ENCODE measurements at regions not wholly inside any gene's neighbourhood (a gene's known extent, or its start where the extent isn't known, plus 50 kb on each side); places are given as distances from the start of the nearest gene placed in this dataset.

DNA sequence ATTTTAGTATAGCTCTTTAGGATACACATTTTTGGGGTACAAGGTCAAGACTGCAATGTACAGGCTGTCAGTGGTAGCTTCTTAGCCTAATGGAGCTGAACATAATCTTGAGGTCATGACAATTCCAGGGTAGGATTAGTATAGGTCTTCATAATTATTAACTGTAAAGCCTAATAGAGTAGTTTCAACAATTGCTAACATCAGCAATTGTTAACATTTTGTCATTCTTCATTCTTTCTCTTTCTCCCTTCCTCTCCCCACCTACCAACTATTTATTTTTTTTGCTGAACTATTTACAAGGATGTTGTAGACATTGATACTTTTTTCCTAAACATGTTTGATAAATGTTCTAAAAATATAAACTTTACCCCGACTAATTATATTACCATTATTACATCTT lies 461.3 kb upstream of the DCC start:
- H3K27me3 ChIP-seq (ENCODE audit: control insufficient read depth, low read length): no peaks in the 10 kb centered on the region
- no peaks in the 10 kb centered on the region for H4K20me1 ChIP-seq (ENCODE audit: control insufficient read depth, insufficient read depth, low read depth, low read length)
- no peaks in the 10 kb centered on the region for H3K79me2 ChIP-seq (ENCODE audit: control insufficient read depth, low read length)
- TF ChIP-seq, protein P1, sequence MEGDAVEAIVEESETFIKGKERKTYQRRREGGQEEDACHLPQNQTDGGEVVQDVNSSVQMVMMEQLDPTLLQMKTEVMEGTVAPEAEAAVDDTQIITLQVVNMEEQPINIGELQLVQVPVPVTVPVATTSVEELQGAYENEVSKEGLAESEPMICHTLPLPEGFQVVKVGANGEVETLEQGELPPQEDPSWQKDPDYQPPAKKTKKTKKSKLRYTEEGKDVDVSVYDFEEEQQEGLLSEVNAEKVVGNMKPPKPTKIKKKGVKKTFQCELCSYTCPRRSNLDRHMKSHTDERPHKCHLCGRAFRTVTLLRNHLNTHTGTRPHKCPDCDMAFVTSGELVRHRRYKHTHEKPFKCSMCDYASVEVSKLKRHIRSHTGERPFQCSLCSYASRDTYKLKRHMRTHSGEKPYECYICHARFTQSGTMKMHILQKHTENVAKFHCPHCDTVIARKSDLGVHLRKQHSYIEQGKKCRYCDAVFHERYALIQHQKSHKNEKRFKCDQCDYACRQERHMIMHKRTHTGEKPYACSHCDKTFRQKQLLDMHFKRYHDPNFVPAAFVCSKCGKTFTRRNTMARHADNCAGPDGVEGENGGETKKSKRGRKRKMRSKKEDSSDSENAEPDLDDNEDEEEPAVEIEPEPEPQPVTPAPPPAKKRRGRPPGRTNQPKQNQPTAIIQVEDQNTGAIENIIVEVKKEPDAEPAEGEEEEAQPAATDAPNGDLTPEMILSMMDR (IDR thresholded peaks at IDR 0.05; ENCODE audit: low read depth, low read length, poor library complexity, severe bottlenecking): no peak
- TF ChIP-seq EZH2phosphoT487 (IDR thresholded peaks at IDR 0.05; ENCODE audit: borderline replicate concordance, low read length): no peak
- H3K9me3 ChIP-seq (ENCODE audit: control insufficient read depth, insufficient read depth, low read length): no peaks in the 10 kb centered on the region; the same call in 1 of the 2 replicates
- H3K36me3 ChIP-seq (ENCODE audit: control insufficient read depth, low read length): no peaks in the 10 kb centered on the region
- no peak overlapping the region for H3K4me3 ChIP-seq (ENCODE audit: low read length)
- H3K27ac ChIP-seq (ENCODE audit: low read depth, low read length): no peak overlapping the region
- no peaks in the 10 kb centered on the region for H3K4me1 ChIP-seq (ENCODE audit: control insufficient read depth, low read length)
- H3K4me2 ChIP-seq (ENCODE audit: low read length): no peak overlapping the region
- no peaks in the 10 kb centered on the region for H3K9me2 ChIP-seq (replicated peaks; ENCODE audit: control insufficient read depth, low read length)
- no peaks in the 10 kb centered on the region for H3F3A ChIP-seq (ENCODE audit: control insufficient read depth, insufficient read depth)

GRCh38 chr18:51879329-51879728 lies 460.7 kb upstream of the DCC start:
- H3K79me2 ChIP-seq (ENCODE audit: control insufficient read depth, low read length): no peaks in the 10 kb centered on the region
- no peaks in the 10 kb centered on the region for H3K4me1 ChIP-seq (ENCODE audit: control insufficient read depth, low read length)
- H3K36me3 ChIP-seq (ENCODE audit: control insufficient read depth, low read length): no peaks in the 10 kb centered on the region
- TF ChIP-seq, protein P1 (IDR thresholded peaks at IDR 0.05; ENCODE audit: low read depth, low read length, poor library complexity, severe bottlenecking): no peak
- TF ChIP-seq EZH2phosphoT487 (IDR thresholded peaks at IDR 0.05; ENCODE audit: borderline replicate concordance, low read length): no peak
- H3K27me3 ChIP-seq (ENCODE audit: control insufficient read depth, low read length): no peaks in the 10 kb centered on the region
- H3K4me3 ChIP-seq (ENCODE audit: low read length): no peak overlapping the region
- no peak overlapping the region for H3K4me2 ChIP-seq (ENCODE audit: low read length)
- no peaks in the 10 kb centered on the region for H4K20me1 ChIP-seq (ENCODE audit: control insufficient read depth, insufficient read depth, low read depth, low read length)
- H3K9me3 ChIP-seq (ENCODE audit: control insufficient read depth, insufficient read depth, low read length): no peaks in the 10 kb centered on the region
- H3K9me2 ChIP-seq (replicated peaks; ENCODE audit: control insufficient read depth, low read length): no peaks in the 10 kb centered on the region
- H3K27ac ChIP-seq (ENCODE audit: low read depth, low read length): no peak overlapping the region
- H3F3A ChIP-seq (ENCODE audit: control insufficient read depth, insufficient read depth): no peaks in the 10 kb centered on the region

DNA sequence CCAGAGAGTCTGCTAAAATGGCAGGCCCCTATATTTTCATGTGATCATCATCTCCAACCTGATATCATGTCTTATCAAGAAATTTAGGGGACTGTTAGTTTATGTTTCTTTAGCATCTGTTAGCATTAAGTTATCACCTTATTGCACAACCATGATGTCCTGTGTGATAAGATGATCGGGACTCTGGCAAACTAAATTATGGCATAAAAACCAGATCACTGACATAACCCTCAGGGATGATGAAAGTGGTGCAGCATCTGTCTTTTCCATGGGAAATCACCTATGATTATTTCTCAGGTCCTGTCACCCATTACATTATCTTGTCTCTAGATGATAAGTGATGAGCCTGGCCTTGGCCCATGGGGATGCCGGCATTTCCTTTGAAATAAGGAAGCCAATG lies 458.6 kb upstream of the DCC start:
- Histone ChIP-seq H3F3A (ENCODE audit: control insufficient read depth, insufficient read depth) (no peaks in the 10 kb centered on the region), H4K20me1 (ENCODE audit: control insufficient read depth, insufficient read depth, low read depth, low read length) (no peaks in the 10 kb centered on the region), H3K27me3 (ENCODE audit: control insufficient read depth, low read length) (no peaks in the 10 kb centered on the region), H3K9me3 (ENCODE audit: control insufficient read depth, insufficient read depth, low read length) (no peaks in the 10 kb centered on the region), H3K9me2 (replicated peaks; ENCODE audit: control insufficient read depth, low read length) (no peaks in the 10 kb centered on the region), H3K79me2 (ENCODE audit: control insufficient read depth, low read length) (no peaks in the 10 kb centered on the region), H3K4me1 (ENCODE audit: control insufficient read depth, low read length) (no peaks in the 10 kb centered on the region), H3K4me3 (ENCODE audit: low read length) (no peak overlapping the region), H3K36me3 (ENCODE audit: control insufficient read depth, low read length) (no peaks in the 10 kb centered on the region), H3K27ac (ENCODE audit: low read depth, low read length) (no peak overlapping the region), H3K4me2 (ENCODE audit: low read length) (no peak overlapping the region)
- TF ChIP-seq, protein P1 (IDR thresholded peaks at IDR 0.05; ENCODE audit: low read depth, low read length, poor library complexity, severe bottlenecking): no peak
- no peak for TF ChIP-seq EZH2phosphoT487 (IDR thresholded peaks at IDR 0.05; ENCODE audit: borderline replicate concordance, low read length)

GRCh38 chr18:51884039-51884438 lies 456.0 kb upstream of the DCC start:
- Histone ChIP-seq H3K4me2 (ENCODE audit: low read length) (no peak overlapping the region), H3K36me3 (ENCODE audit: control insufficient read depth, low read length) (no peaks in the 10 kb centered on the region), H3K79me2 (ENCODE audit: control insufficient read depth, low read length) (no peaks in the 10 kb centered on the region), H3K27ac (ENCODE audit: low read depth, low read length) (no peak overlapping the region), H3K4me1 (ENCODE audit: control insufficient read depth, low read length) (no peaks in the 10 kb centered on the region), H3K9me2 (replicated peaks; ENCODE audit: control insufficient read depth, low read length) (no peaks in the 10 kb centered on the region), H3F3A (ENCODE audit: control insufficient read depth, insufficient read depth) (no peaks in the 10 kb centered on the region), H3K4me3 (ENCODE audit: low read length) (no peak overlapping the region), H3K27me3 (ENCODE audit: control insufficient read depth, low read length) (no peaks in the 10 kb centered on the region), H3K9me3 (ENCODE audit: control insufficient read depth, insufficient read depth, low read length) (no peaks in the 10 kb centered on the region), H4K20me1 (ENCODE audit: control insufficient read depth, insufficient read depth, low read depth, low read length) (no peaks in the 10 kb centered on the region)
- no peak for TF ChIP-seq EZH2phosphoT487 (IDR thresholded peaks at IDR 0.05; ENCODE audit: borderline replicate concordance, low read length)
- TF ChIP-seq, protein P1 (IDR thresholded peaks at IDR 0.05; ENCODE audit: low read depth, low read length, poor library complexity, severe bottlenecking): no peak

Measured in DOHH2 (cell line).